ENCODE measurements at regions not wholly inside any gene's neighbourhood (a gene's known extent, or its start where the extent isn't known, plus 50 kb on each side); places are given as distances from the start of the nearest gene placed in this dataset.

DNA sequence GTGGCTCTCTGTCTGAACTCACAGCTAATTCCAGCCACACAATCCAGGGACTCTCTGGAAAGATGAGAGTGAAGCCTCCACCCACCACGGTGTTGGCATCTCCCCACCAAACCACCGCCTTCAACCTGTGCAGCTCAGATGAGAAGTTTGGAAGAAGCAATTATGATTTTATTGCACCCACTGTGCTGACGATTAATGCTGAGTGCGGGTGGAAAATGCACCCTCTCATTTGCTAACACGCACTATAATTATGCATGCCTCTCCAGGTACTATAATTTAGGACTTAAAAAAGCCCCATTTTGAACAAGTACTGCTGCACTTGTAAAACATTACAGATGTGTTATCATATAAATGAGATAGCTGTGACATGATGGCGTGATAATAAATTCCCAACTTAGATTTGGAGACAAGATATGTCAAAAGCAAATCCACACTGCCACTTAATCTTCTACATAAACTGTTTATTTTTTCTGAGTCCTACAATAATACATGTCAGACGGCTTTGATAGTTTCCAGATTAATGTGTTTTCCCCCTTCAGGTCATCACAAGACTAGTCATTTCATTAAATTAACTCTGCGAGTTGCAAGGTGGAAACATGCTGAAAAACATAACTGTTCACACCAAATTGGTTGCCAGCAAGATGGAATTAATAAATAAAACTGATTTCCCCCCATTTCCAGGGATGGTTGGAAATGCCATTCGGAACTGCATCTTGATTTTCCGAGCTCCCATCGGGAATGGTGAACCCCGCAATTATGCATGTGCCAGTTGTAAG lies 466.5 kb upstream of the MAF start:
- DNase-seq: no peak

DNA sequence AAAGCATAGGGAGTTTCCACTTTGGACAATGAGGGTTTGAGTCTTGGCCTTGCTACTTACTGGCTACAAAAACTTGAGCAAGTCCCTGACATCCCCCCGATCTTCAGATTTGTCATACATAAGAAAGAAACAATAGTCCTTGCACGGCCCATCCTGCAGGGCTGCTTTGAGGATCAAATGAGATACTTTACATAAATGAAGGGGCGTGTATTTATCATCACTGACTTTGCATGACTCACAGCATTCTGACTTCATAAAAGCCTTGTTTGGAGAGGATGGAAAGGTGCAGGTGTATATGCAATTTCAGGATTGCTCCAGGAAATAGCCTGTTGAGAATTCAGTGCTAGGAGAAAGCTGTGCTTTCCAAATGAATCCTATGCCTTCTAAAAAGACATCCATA lies 465.0 kb upstream of the MAF start:
- DNase-seq: no peak

GRCh38 chr16:80063713-80064069 lies 463.2 kb upstream of the MAF start:
- DNase-seq: no peak

- DNase-seq: no peak
Observed at GRCh38 chr16:80063031-80063712, 462.6 kb upstream of the MAF start.

- DNase-seq: no peak
Observed at GRCh38 chr16:80062361-80063030, 462.0 kb upstream of the MAF start.

GRCh38 chr16:80060470-80060869 lies 459.9 kb upstream of the MAF start:
- DNase-seq: no peak

DNA sequence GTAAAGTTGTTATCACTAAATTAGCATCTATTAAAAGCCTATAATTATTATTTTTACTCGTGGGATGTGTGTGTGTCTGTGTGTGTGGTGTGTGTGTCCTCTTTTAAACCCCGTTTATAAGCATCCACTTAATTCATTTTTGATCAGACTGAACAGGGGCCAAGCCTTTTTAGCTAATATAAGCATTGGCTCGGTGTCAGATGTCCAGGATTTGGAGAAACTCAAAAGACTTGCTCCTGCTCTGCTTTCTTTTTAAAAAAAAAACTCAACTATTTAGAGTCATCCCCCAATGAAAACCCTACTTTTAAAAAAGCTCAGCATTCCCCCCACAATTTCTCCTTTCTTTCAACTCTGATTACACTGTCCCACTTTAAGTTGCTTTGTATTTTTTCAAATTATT lies 459.3 kb upstream of the MAF start:
- DNase-seq: no peak

GRCh38 chr16:80058214-80058613 lies 457.7 kb upstream of the MAF start:
- no peak for DNase-seq

DNA sequence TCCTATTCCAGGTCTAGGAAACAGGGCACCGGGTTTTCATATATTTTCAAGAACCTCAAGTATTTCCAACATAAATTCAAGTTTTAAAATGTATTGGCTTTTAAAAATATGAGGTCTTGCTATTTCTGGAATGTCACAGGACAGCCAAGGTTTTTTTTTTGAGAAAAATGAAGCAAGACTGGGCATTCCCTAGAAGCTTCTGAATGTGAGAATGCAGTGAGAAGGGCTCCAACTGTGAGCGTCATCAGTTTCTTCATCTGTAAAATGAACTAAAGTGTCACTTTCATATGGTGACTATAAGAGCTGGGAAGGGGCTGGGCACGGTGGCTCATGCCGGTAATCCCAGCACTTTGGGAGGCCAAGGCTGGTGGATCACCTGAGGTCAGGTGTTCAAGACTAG lies 455.8 kb upstream of the MAF start:
- no peak for DNase-seq

DNA sequence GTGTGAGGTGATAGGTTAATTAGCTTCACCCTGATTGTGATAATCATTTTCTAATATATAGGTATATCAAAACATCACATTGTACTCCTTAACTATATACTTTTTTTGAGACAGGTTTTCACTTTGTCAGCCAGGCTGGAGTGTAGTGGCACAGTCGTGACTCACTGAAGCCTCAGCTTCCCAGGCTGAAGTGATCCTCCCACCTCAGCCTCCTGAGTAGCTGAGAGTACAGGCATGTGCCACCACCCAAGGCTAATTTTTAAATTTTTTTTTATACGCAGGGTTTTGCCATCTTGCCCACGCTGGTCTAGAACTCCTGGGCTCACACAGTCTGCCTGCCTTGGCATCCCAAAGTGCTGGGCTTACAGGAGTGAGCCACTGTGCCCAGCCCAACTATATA lies 455.3 kb upstream of the MAF start:
- DNase-seq: no peak

DNA sequence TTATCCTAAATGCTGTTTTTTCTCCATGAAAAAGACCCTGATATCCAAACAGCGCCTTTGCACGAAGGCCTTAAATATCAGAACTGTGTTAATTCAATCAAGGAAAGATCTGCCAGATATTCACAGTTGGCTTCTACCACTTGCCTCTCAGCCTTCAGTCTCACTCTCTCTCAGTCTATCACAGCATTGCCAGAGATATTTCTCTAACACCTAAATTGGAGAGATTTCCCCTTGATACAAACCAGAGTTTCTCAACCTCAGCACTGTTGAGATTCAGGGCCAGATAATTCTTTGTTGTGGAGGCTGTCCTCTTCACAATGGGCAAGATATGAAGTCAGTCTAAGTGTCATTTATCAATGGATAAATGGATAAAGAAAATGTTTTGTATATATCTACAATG lies 454.1 kb upstream of the MAF start:
- DNase-seq: no peak

GRCh38 chr16:80051040-80051439 lies 450.5 kb upstream of the MAF start:
- no peak for DNase-seq

GRCh38 chr16:80048250-80048649 lies 447.7 kb upstream of the MAF start:
- no peak for DNase-seq

- DNase-seq: no peak
Observed at GRCh38 chr16:80047842-80048241, 447.3 kb upstream of the MAF start.

GRCh38 chr16:80046848-80047247 lies 446.3 kb upstream of the MAF start:
- DNase-seq: no peak

GRCh38 chr16:80046261-80046660 lies 445.7 kb upstream of the MAF start:
- no peak for DNase-seq

DNA sequence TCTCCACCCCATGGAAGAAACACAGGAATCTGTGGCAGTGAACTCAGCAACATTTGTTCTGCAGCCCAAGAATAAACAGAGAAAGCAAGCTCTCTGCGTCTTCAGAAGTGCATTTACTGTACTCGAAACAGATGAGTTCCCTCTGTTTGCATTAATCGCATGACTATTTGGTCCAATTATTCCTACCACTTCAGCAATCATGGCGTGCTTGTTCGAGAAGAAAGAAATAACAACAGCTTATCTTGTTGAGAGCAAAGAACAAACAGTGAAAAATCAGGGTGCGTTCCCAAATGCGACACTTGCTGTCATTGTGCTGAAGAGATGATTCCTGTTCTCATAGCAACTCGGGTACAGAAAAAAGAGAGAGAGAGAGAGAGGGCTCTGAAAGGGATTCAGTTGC lies 445.3 kb upstream of the MAF start:
- no peak for DNase-seq

- no peak for DNase-seq
Observed at GRCh38 chr16:80041410-80041809, 440.9 kb upstream of the MAF start.

GRCh38 chr16:80040814-80041213 lies 440.3 kb upstream of the MAF start:
- no peak for DNase-seq

DNA sequence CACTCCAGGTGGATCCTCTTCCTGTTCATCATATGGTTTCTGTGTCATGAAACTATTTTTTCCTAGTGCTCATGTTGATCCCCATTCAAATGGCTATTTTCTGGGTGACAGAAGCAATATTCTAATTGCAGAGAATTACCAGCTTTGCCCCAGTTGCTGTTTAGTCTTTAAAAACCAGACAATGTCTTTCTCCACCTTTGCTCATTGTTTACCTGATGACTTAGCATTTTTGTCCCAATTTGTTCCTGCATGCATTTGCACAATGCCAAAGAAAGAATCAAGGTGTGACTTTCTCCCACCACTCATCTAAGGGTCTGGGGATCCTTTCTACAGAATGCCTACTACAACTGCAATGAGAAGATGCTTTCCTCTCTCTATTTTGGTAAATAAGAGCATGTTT lies 439.9 kb upstream of the MAF start:
- no peak for DNase-seq

DNA sequence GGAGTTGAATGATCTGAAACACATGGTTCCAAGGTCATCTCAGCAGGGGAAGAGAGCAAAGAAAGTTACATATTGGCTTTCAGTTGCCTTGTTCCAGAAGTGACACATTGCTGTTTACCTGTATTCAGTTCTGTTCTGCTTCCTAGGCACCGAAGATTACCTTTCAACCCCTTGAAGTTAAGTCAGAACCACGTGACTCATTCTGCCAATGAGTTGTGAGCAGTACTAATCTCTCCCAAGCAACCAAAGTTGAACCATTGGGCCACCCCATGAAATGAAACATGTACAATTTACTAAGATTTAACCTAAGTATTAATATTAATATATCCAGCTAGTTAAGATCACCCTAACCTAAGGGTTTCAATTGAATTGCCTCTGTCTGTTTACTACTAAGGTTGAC lies 439.2 kb upstream of the MAF start:
- DNase-seq: no peak

DNA sequence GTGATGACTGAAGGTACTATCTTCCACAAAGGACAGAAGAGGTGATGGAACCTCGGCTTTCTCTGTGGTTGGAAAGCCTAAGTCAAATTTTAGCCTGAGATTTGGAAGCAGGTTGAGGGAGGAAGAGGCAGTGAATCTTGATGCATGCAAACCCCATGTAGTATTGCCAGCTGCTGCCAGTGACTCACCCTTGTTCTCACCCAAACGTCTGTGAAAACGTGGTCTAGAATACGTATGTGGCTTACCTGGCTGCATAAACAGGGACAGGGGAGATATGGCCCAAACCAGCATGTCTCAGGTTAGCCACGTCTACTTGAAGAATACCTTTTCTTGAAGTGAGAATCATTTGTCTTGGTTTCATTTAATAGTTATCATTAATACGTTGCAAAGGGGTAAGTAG lies 438.0 kb upstream of the MAF start:
- DNase-seq: no peak

GRCh38 chr16:80034948-80035663 lies 434.6 kb upstream of the MAF start:
- no peak for DNase-seq

- no peak for DNase-seq
Observed at GRCh38 chr16:80034469-80034826, 433.9 kb upstream of the MAF start.

Data from activated CD4-positive, alpha-beta T cell treated with anti-CD3 and anti-CD28 coated beads, Interleukin-2, amount 50 U/mL, for 4 hours (primary cell).